CD4-positive, alpha-beta T cell (primary cell): ENCODE measurements at regions not wholly inside any gene's neighbourhood (a gene's known extent, or its start where the extent isn't known, plus 50 kb on each side); places are given as distances from the start of the nearest gene placed in this dataset.

Experiments used
- ATAC-seq: fragments of 200-7000 bp; cut with Tn5 transposase; one replicate; pipeline ENCODE4 v1.10.0; 2022; ENCODE audit warnings: mild to moderate bottlenecking; ENCODE audit not compliant: poor library complexity
- CTCF ChIA-PET: fragments of 350-600 bp; sonication (Branson Sonifier 250); formaldehyde crosslinking; loops from one replicate; lab custom pipeline; 2021; ENCODE audit warnings: antibody characterized with exemption, inconsistent platforms; lab: Charles Lee
- POLR2A ChIA-PET: fragments of 350-600 bp; sonication (Branson Sonifier 250); formaldehyde crosslinking; loops from one replicate; lab custom pipeline; 2021; ENCODE audit warnings: antibody characterized with exemption, inconsistent platforms; lab: Charles Lee
- DNase-seq, 14 experiments: peaks; one replicate each; pipeline ENCODE4 v3.0.0-alpha.2; 2013 to 2020; ENCODE audit warnings: mixed read lengths in 2 of 14
- H3K27ac ChIP-seq, 2 donors: one replicate each; pipeline versions ENCODE4 v1.5.1 to v1.7.0; 2013; ENCODE audit warnings: low read length in 2 of 2, low read depth in 1 of 2, mild to moderate bottlenecking in 1 of 2
- H3K27me3 ChIP-seq, 2 experiments: 1 replicate in 1 of 2; 2 replicates in 1 of 2; pipeline versions ENCODE4 v1.6.1 to v1.7.0; 2013; ENCODE audit warnings: low read length in 2 of 2, control low read depth in 1 of 2, mild to moderate bottlenecking in 1 of 2, moderate library complexity in 1 of 2; ENCODE audit not compliant: insufficient read depth in 2 of 2, control insufficient read depth in 1 of 2
- H3K36me3 ChIP-seq: one replicate; pipeline ENCODE4 v1.6.1; 2013; ENCODE audit warnings: low read length, control low read depth; ENCODE audit not compliant: insufficient read depth
- H3K4me1 ChIP-seq: one replicate; pipeline ENCODE4 v1.6.1; 2013; ENCODE audit warnings: low read length, control low read depth; ENCODE audit not compliant: insufficient read depth
- H3K4me3 ChIP-seq: one replicate; pipeline ENCODE4 v1.5.1; 2013; ENCODE audit warnings: mild to moderate bottlenecking, low read length, moderate library complexity
- H3K9me3 ChIP-seq, 2 experiments: 1 replicate in 1 of 2; 2 replicates in 1 of 2; pipeline versions ENCODE4 v1.6.1 to v1.7.0; 2013; ENCODE audit warnings: low read length in 2 of 2, mild to moderate bottlenecking in 2 of 2, control low read depth in 1 of 2, moderate library complexity in 1 of 2; ENCODE audit not compliant: control insufficient read depth in 1 of 2, insufficient read depth in 1 of 2
- H3K27ac Mint-ChIP-seq: one replicate; pipeline ENCODE4 v1.8.0; 2020; ENCODE audit warnings: mixed read lengths
- H3K27me3 Mint-ChIP-seq: one replicate; pipeline ENCODE4 v1.8.0; 2021; ENCODE audit warnings: mixed read lengths
- H3K36me3 Mint-ChIP-seq: one replicate; pipeline ENCODE4 v1.8.0; 2021; ENCODE audit warnings: low read depth, mixed read lengths
- H3K4me1 Mint-ChIP-seq: one replicate; pipeline ENCODE4 v1.8.0; 2021; ENCODE audit warnings: low read depth, mixed read lengths
- H3K4me3 Mint-ChIP-seq: one replicate; pipeline ENCODE4 v1.8.0; 2020; ENCODE audit warnings: mild to moderate bottlenecking, mixed read lengths
- H3K9me3 Mint-ChIP-seq: one replicate; pipeline ENCODE4 v1.8.0; 2020; ENCODE audit warnings: mixed read lengths
- intact Hi-C, 2 experiments: fragments of 100-400 bp; cut with DNase I in 1 of 2; cut with micrococcal nuclease in 1 of 2; formaldehyde crosslinking; loops; one replicate each; pipeline versions ENCODE4 v1.15.1 to v1.9.0; 2023 to 2025; cut with DNase I, micrococcal nuclease
- TF ChIP-seq, protein P1 (sequence below): fragments of 200-600 bp; IDR thresholded peaks from one replicate; pipeline ENCODE4 v1.8.0; 2022; ENCODE audit warnings: antibody characterized with exemption, mild to moderate bottlenecking

DNA sequence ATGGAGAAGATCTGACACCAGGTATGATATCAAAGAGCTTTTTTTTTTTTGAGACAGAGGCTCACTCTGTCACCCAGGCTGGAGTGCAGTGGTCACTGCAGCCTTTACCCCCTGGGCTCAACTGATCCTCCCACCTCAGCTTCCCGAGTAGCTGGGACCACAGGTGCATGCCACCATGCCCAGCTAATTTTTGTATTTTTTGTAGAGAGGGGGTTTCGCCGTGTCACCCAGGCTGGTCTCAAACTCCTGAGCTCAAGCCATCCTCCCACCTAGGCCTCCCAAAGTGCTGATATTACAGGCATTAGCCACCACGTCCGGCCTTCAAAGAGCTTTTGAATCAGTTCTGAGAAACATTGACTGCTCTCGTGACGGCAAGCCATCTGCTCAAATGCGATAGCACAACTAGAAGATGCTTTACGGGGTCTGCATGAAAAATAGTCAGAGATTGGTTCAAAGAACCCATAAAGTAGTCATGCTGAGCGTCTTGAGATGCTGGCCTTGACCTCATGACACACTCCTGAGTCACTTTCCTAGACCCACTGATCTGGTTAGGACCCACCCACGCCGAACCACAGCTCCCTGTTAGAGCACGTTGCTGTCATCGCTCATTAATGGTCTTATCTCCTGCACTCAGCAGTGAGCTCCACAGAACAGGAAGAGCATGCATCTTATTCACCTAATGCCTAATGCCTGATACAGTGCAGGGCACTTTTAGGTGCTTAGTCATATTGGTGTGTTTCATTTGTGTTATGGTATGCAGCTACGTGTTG is 57.0 kb upstream of the NR2F2 start:
- ChIA-PET CTCF (no interaction called here), POLR2A (no interaction called here)
- Mint-ChIP-seq H3K27me3 (peaks cover 6% of the 10 kb centered on the region), H3K36me3 (no peaks in the 10 kb centered on the region), H3K4me3 (no peak overlapping the region), H3K4me1 (no peaks in the 10 kb centered on the region), H3K27ac (no peak overlapping the region), H3K9me3 (peaks cover 5% of the 10 kb centered on the region)
- Histone ChIP-seq H3K36me3 (no peaks in the 10 kb centered on the region), H3K27ac (no peak overlapping the region), H3K4me1 (no peaks in the 10 kb centered on the region), H3K4me3 (no peak overlapping the region), H3K9me3 (no peaks in the 10 kb centered on the region), H3K27me3 (no peaks in the 10 kb centered on the region)
- intact Hi-C loops = no loop called here
- TF ChIP-seq, protein P1, sequence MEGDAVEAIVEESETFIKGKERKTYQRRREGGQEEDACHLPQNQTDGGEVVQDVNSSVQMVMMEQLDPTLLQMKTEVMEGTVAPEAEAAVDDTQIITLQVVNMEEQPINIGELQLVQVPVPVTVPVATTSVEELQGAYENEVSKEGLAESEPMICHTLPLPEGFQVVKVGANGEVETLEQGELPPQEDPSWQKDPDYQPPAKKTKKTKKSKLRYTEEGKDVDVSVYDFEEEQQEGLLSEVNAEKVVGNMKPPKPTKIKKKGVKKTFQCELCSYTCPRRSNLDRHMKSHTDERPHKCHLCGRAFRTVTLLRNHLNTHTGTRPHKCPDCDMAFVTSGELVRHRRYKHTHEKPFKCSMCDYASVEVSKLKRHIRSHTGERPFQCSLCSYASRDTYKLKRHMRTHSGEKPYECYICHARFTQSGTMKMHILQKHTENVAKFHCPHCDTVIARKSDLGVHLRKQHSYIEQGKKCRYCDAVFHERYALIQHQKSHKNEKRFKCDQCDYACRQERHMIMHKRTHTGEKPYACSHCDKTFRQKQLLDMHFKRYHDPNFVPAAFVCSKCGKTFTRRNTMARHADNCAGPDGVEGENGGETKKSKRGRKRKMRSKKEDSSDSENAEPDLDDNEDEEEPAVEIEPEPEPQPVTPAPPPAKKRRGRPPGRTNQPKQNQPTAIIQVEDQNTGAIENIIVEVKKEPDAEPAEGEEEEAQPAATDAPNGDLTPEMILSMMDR = no peak
- ATAC-seq (no peak), DNase-seq (no peak)

DNA sequence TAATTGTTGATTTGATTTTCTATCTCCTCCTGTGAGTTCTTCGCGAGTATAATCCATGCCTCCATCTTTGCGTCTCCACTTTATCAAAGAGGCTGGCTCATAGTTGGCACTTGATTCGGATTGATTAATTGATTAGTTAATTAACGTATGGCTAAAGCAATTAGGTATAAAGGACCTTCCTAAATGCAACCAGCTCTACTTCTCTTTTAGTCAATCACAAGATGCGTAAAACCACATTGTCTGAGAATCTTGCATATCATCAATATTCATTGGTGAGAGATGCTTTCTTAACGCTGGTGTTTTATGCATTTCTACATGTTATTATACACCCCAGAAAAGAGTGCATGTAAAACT is 56.4 kb upstream of the NR2F2 start:
- Histone ChIP-seq H3K9me3 (no peaks in the 10 kb centered on the region), H3K27ac (no peak overlapping the region), H3K36me3 (no peaks in the 10 kb centered on the region), H3K4me1 (no peaks in the 10 kb centered on the region), H3K4me3 (no peak overlapping the region), H3K27me3 (no peaks in the 10 kb centered on the region)
- intact Hi-C loops = no loop called here
- H3K36me3 Mint-ChIP-seq = no peaks in the 10 kb centered on the region
- ATAC-seq (no peak), DNase-seq (no peak)
- peaks cover 5% of the 10 kb centered on the region for H3K9me3 Mint-ChIP-seq
- H3K27me3 Mint-ChIP-seq = peaks cover 6% of the 10 kb centered on the region
- CTCF ChIA-PET = no interaction called here
- TF ChIP-seq, protein P1 = no peak
- H3K27ac Mint-ChIP-seq = no peak overlapping the region
- H3K4me3 Mint-ChIP-seq = no peak overlapping the region
- no peaks in the 10 kb centered on the region for H3K4me1 Mint-ChIP-seq
- POLR2A ChIA-PET = no interaction called here

DNA sequence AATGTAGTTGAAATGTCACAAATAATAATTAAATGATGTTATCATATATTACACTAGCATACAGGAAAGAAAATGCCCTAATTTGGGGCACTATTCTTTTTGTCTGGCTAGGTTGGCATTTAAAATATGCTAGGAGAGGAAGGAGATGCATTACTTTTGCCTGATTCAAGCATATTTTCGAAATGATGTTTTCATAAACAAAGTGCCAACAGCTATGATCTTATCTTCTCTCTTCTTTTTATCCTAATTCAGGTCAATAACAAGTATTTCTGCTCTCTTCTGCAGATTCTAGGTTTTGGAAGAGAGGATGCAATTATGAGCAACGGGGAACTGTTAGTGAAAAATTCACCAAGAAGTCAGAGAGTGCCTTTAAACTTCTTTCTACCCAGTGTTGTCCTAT is 55.8 kb upstream of the NR2F2 start:
- no peak for ATAC-seq
- H3K9me3 Mint-ChIP-seq = peaks cover 5% of the 10 kb centered on the region
- TF ChIP-seq, protein P1 = no peak
- H3K4me1 Mint-ChIP-seq = no peaks in the 10 kb centered on the region
- no peaks in the 10 kb centered on the region for H3K4me1 ChIP-seq
- DNase-seq = no peak
- ChIA-PET CTCF (no interaction called here), POLR2A (no interaction called here)
- no peaks in the 10 kb centered on the region for H3K9me3 ChIP-seq
- no peak overlapping the region for H3K27ac Mint-ChIP-seq
- no peak overlapping the region for H3K27ac ChIP-seq
- no peaks in the 10 kb centered on the region for H3K36me3 Mint-ChIP-seq
- intact Hi-C loops = no loop called here
- no peaks in the 10 kb centered on the region for H3K27me3 ChIP-seq
- no peak overlapping the region for H3K4me3 Mint-ChIP-seq
- no peaks in the 10 kb centered on the region for H3K36me3 ChIP-seq
- H3K4me3 ChIP-seq = no peak overlapping the region
- H3K27me3 Mint-ChIP-seq = peaks cover 6% of the 10 kb centered on the region
